Colonic mucosa (tissue), 4 donors: ENCODE measurements at regions not wholly inside any gene's neighbourhood (a gene's known extent, or its start where the extent isn't known, plus 50 kb on each side); places are given as distances from the start of the nearest gene placed in this dataset.

Experiments
- DNase-seq: peaks from one replicate; pipeline ENCODE4 v3.0.0-alpha.2; 2020
- H3K27ac ChIP-seq: fragments of 200-600 bp; one replicate; pipeline ENCODE4 v1.8.0; 2021
- H3K27me3 ChIP-seq: fragments of 200-600 bp; one replicate; pipeline ENCODE4 v1.8.0; 2021
- H3K36me3 ChIP-seq: fragments of 200-600 bp; one replicate; pipeline ENCODE4 v1.8.0; 2021
- H3K4me1 ChIP-seq: fragments of 200-600 bp; one replicate; pipeline ENCODE4 v1.8.0; 2021; ENCODE audit warnings: mild to moderate bottlenecking
- H3K4me3 ChIP-seq: fragments of 200-600 bp; one replicate; pipeline ENCODE4 v1.8.0; 2021
- H3K9ac ChIP-seq, 2 donors: one replicate each; pipeline ENCODE4 v1.7.0; 2013; ENCODE audit warnings: control low read depth in 2 of 2, low read depth in 2 of 2, low read length in 2 of 2
- H3K9me3 ChIP-seq: fragments of 200-600 bp; one replicate; pipeline ENCODE4 v1.8.0; 2021
- CTCF ChIP-seq: fragments of 200-600 bp; IDR thresholded peaks from one replicate; pipeline ENCODE4 v1.8.0; 2022; ENCODE audit warnings: antibody characterized with exemption, mild to moderate bottlenecking
- intact Hi-C: fragments of 100-400 bp; cut with DNase I; formaldehyde crosslinking; loops from one replicate; pipeline ENCODE4 v1.14.1; 2022
- donor health status: healthy.
- donor health status: DM: no; HTN: no; CAD: no.
- donor health status: DM: no; HTN: no; CAD: no.

- TF ChIP-seq CTCF, result no peak
- Histone ChIP-seq H3K9me3 (no peaks in the 10 kb centered on the region), H3K27me3 (no peaks in the 10 kb centered on the region), H3K4me3 (no peak overlapping the region), H3K27ac (no peak overlapping the region), H3K4me1 (no peaks in the 10 kb centered on the region), H3K9ac (no peak overlapping the region), H3K36me3 (no peaks in the 10 kb centered on the region)
- intact Hi-C loops, result no loop called here
- DNase-seq, result no peak
Observed at GRCh38 chr1:87783315-87783714, 454.6 kb downstream of the LMO4 start.

GRCh38 chr1:87785386-87785785, 456.7 kb downstream of the LMO4 start:
- intact Hi-C loops, result no loop called here
- Histone ChIP-seq H3K4me3 (no peak overlapping the region), H3K36me3 (no peaks in the 10 kb centered on the region), H3K9ac (no peak overlapping the region), H3K9me3 (no peaks in the 10 kb centered on the region), H3K27me3 (no peaks in the 10 kb centered on the region), H3K4me1 (no peaks in the 10 kb centered on the region), H3K27ac (no peak overlapping the region)
- DNase-seq, result no peak
- TF ChIP-seq CTCF, result no peak

- intact Hi-C loops, result no loop called here
- DNase-seq, result no peak
- Histone ChIP-seq H3K36me3 (no peaks in the 10 kb centered on the region), H3K27me3 (no peaks in the 10 kb centered on the region), H3K9ac (no peak overlapping the region), H3K27ac (no peak overlapping the region), H3K4me3 (no peak overlapping the region), H3K9me3 (no peaks in the 10 kb centered on the region), H3K4me1 (no peaks in the 10 kb centered on the region)
- TF ChIP-seq CTCF, result no peak
Observed at GRCh38 chr1:87786229-87786628, 457.5 kb downstream of the LMO4 start.

- intact Hi-C loops, result no loop called here
- Histone ChIP-seq H3K4me1 (no peaks in the 10 kb centered on the region), H3K27ac (no peak overlapping the region)
Observed at GRCh38 chr1:87786861-87787545, 458.3 kb downstream of the LMO4 start.

GRCh38 chr1:87787551-87787950, 458.9 kb downstream of the LMO4 start:
- H3K9ac ChIP-seq, result no peak overlapping the region
- H3K4me1 ChIP-seq, result no peaks in the 10 kb centered on the region
- no peaks in the 10 kb centered on the region for H3K36me3 ChIP-seq
- no peak overlapping the region for H3K4me3 ChIP-seq
- no peaks in the 10 kb centered on the region for H3K9me3 ChIP-seq
- intact Hi-C loops, result no loop called here
- TF ChIP-seq CTCF, result no peak
- H3K27ac ChIP-seq, result no peak overlapping the region
- no peaks in the 10 kb centered on the region for H3K27me3 ChIP-seq
- no peak for DNase-seq

More at GRCh38 chr1:87786861-87787545, 458.3 kb downstream of the LMO4 start:
- H3K4me3 ChIP-seq, result no peak overlapping the region
- no peaks in the 10 kb centered on the region for H3K9me3 ChIP-seq
- TF ChIP-seq CTCF, result no peak
- no peak overlapping the region for H3K9ac ChIP-seq
- H3K36me3 ChIP-seq, result no peaks in the 10 kb centered on the region
- no peaks in the 10 kb centered on the region for H3K27me3 ChIP-seq
- DNase-seq, result no peak
